ENCODE measurements at regions not wholly inside any gene's neighbourhood (a gene's known extent, or its start where the extent isn't known, plus 50 kb on each side); places are given as distances from the start of the nearest gene placed in this dataset.

DNA sequence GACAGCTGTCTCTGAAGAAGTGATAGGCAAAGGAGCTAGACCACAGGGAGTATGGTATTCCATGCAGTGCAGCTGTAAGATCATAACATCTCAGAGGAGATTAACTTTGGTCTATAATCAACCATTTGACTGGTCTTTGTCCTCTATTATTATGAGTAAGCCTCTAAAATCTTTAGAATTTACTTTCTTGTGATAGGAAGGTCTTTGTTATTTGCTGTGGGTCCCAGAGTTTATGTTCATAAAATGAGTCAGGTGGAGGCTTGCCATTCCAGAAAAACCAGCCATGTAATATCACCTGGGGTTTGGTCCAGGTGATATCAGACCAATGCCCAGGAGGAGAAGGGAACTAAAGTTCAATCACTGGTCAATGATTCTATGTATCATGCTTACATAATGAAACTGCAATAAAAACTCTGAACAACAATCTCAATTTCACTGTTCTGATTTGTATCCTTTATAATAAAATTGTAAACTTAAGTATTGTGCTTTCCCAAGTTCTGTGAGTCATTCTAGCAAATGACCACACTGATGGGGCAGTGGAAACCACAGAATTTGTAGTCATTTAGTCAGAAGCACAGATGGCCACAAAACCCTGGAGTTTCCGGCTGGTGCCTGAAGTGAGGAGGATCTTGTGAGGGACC, 239.6 kb upstream of the TRAM1L1 start:
- no peak for DNase-seq (ENCODE audit: low spot score)

DNA sequence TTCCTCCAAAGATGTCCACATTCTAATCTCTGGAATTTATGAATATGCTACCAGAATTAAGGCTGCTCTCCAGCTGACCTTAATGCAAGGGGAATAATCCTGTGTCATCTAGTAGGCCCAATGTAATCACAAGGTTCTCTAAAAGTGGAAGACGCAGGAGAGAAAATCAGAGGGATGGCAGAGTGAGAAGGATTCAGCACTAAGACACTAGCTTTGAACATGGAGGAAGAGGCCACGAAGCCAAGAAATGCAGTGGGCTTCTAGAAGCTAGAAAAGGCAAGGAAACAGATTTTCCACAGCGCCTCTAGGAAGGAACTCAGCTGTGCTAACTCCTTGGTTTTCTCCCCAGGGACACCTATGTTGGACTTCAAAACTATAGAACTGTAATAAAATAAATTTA, 240.7 kb upstream of the TRAM1L1 start:
- DNase-seq (ENCODE audit: low spot score), result no peak

DNA sequence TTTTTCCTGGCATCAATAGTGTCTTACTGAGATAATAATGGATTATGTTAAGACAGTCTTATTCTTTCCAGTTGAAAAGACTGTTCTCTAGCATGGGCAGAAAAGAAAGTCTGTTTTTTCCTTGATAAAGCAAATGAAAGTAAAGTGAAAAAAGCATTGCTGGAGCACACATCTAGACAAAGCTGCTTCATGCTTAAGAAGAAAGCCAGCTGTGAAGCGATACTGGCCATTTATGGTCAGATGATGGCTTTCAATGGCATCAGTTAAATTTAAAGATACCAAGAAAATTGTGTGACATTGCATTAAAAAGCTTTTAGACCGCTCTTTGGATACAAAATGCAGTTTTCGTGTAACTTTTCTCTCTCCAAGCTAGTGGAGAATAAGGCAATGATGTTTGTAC, 242.1 kb upstream of the TRAM1L1 start:
- DNase-seq (ENCODE audit: low spot score), result no peak

DNA sequence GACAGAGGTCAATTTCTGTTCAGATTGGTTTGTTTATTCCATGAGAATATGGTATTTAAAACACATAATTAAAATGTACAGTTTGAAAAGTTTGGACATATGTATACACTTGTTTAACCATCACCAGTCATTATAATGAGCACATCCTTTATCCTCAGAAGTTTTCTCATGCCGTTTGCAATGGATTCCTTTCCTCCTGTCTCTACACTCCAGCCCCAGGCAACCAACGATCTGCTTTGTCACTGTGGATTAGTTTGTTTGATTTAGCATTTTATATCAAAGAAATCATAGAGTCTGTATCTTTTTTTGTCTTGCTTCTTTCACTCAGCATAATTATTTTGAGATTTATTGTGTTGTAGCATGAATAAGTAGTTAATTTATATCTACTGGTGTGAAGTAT, 243.0 kb upstream of the TRAM1L1 start:
- no peak for DNase-seq (ENCODE audit: low spot score)

DNA sequence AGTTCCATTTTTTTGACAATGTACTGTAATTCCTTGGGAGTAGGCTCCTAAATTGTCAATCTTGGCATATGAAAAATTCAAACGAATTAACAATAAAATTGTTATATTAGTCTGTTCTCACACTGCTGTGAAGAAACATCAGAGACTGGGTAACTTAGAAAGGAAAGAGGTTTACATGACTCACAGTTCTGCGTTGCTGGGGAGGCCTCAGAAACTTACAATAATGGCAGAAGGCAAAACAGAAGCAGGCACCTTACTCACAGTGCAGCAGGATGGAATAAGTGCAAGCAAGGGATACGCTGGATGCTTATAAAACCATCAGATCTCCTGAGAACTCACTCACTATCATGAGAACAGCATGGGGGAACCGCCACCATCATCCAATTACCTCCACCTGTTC, 246.4 kb upstream of the TRAM1L1 start:
- no peak for DNase-seq (ENCODE audit: low spot score)

DNA sequence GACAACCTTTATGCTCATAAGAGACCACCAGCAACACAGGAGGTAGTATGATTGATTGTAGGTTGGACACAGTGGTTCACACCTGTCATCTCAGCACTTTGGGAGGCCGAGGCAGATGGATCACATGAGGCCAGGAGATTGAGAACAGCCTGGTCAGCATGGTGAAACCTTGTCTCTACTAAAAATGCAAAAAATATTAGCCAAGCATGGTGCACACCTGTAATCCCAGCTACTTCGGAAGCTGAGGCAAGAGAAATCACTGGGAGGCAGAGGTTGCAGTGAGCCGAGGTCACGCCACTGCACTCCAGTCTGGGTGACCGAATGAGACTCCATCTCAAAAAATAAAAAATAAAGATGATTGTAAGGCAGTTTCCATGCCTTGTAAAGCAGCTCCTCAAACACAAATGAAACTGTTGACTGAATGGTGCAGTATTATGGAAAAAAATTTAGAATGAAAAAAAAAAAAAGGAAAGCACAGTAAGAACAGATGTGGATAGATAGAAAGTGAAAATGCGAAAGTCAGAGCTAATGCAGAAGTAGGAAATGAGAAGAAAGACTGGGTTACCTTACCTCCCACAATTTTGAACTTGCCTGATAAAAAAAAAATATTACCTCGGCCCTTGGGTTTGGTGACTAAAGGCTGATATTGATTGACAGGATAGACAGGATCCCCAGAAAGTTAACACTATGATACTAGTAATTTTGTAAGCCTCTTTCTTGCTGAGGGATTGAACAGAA, 249.2 kb upstream of the TRAM1L1 start:
- DNase-seq (ENCODE audit: low spot score), result no peak

DNA sequence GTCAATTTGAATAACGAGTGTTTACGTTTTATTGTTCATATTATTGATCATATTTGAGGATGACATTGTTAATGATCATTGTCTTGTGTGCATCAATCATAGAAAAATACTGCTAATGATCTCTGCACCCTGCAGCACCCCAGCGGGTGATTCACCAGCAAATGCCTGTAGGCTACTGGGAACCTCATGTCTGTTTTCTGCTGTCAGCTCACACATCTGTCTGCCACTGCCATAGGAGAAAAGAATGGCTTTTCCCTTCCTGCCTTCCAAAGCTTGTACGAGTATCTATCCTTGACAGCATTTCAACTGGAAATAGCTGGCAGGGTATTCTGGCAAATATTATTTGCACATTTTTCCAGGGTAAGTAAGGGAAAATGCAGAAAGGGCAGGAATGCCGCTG, 272.1 kb upstream of the TRAM1L1 start:
- no peak for DNase-seq (ENCODE audit: low spot score)

DNA sequence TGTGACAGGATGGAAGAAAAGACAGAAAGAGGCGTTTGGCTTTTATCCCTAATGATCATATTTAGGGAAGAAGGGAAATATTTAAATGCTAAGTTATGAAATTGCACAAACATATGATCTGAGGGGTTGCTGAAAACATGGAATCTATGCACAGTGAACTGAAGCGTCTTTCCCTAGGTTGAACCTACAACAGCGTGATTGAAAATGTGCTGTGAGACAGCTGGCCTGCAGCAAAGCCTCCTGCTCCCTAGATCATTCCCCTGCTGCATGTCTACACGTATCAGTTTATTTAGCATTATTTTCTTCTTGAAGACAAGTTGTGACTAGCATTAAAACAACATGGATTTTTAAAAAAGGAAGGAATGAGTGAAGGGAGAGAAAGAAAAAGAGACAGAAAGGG, 272.5 kb upstream of the TRAM1L1 start:
- DNase-seq (ENCODE audit: low spot score), result no peak

DNA sequence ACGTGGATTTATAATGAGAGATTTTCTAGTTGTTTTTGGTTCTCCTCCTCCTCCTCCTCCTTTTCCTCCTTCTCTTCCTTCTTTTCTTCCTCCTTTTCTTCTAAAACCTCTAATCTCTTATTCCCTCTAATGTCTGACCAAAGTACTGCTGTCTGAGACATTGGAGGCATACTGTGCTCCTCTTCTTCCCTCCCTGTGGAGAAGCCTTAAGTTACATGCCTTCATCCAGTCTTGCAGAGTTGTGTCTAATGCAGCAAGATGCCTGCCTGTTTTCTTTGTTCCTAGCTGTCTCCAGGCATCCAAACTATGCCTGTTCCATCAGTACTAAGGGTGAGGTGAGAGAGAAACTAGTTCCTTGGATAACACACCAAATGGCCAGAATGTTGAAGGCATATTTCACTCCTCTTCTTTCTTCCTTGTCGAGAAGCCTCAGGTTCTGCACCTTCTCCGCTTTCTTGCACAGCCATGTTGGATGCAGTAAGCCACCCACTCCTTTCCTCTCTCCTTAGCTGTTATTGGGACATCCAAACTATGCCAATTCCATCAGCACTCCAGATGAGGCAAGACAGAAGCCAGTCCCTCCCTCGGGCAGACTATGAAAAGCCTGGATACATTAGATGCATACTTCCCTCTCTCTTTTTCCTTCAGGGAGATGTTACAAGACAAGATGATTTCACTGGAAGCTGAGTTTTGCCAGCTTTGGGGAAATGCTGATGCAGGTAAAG, 285.7 kb upstream of the TRAM1L1 start:
- DNase-seq (ENCODE audit: low spot score), result no peak

DNA sequence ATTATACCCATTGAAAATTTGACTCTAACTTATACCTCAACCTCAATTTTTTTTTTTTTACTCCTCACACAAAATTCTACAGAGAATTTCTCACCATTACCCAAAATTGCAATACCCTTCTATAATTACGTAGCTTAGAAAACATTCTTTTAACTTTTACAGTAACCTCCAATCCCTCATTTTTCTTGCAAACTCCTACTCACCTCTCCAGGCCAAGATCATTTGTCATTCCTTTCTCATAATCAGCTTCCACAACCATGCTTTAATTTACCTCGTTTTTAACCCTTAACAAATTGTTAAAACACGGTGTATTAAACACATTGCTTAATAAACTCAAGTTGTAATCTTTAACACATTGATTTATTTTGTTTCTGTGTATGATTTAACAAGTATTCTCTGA, 289.7 kb upstream of the TRAM1L1 start:
- DNase-seq (ENCODE audit: low spot score), result no peak

DNA sequence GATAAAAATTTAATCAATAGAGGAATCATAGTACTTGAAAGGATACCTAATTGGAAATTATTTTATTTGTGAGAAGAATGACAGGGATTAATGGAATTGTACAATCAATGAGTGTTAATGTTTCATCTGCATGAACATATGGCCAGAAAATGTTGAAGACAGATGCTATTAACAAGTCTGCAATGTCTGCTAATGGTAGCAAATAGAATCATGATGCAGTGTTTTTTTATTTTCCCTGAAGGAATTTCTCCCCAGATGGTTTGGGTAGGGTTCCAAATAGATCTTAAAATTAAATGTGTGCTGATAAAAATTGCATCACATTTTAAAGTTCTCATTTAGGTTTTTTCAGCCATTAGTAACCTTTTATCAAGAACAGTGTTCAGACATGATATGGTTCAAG, 291.3 kb upstream of the TRAM1L1 start:
- DNase-seq (ENCODE audit: low spot score), result no peak

DNA sequence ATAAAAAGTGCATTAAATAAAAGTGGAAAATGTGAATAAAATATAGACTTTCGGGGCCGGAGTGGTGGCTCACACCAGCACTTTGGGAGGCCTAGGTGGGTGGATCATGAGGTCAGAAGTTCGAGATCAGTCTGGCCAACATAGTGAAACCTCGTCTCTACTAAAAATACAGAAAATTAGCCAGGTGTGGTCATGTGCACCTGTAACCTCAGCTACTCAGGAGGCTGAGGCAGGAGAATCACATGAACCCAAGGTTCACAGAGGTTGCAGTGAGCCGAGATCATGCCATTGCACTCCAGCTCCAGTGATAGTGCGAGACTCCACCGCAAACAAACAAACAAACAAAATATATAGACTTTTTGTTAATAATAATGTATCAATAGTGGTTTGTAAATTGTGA, 293.6 kb upstream of the TRAM1L1 start:
- no peak for DNase-seq (ENCODE audit: low spot score)

DNA sequence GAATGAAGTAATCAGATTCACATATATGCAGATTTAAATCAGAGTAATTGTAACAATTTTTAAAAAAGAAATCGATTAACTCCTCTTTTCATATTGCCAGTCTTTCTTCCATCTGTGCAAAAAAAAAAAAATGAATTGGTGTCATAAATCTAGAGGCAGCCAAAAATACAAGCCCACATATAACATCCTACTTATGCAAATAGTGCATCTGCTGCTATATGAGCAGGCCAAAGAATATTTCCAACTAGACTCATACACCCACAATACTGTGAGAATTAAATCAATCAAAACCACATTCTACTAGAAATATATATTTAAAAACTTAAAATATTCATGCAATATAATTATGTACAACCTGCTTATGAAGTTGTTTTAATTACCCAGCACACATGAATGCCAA, 298.1 kb upstream of the TRAM1L1 start:
- no peak for DNase-seq (ENCODE audit: low spot score)

DNA sequence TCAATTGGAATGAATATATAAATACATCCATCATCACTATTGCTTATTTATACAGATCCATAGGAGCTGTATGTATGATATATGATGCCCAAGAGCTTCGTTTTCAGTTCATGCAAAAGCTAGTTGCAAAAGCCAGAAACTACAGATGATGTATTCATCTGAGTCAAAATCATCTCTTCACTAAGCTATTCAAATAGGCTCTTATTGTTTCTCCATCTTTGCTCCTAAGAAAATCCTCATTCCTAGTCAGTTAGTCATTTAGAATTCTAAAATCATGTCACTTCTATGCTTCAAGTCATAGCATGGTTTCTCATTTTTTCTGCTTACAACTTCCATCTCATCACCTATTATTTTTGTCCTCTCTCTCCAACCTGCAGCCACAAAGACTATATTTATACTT, 300.1 kb upstream of the TRAM1L1 start:
- no peak for DNase-seq (ENCODE audit: low spot score)

DNA sequence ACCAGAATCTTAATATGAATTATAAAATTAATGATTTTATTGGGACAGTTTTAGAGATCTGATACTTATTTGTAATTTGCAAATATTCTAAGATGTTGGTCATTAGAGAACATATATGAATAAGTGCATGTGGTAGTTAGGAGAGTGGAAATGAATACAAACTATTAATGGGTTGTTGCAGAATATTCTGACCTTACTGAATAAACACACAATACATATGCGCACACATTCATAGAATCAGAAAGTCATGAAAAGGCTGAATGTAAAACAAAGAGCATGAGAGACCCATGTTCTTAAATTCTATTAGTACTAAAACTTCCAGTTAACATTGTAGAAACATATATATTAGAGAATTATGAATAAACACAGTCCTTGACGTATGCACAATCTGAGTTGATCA, 301.7 kb upstream of the TRAM1L1 start:
- no peak for DNase-seq (ENCODE audit: low spot score)

DNA sequence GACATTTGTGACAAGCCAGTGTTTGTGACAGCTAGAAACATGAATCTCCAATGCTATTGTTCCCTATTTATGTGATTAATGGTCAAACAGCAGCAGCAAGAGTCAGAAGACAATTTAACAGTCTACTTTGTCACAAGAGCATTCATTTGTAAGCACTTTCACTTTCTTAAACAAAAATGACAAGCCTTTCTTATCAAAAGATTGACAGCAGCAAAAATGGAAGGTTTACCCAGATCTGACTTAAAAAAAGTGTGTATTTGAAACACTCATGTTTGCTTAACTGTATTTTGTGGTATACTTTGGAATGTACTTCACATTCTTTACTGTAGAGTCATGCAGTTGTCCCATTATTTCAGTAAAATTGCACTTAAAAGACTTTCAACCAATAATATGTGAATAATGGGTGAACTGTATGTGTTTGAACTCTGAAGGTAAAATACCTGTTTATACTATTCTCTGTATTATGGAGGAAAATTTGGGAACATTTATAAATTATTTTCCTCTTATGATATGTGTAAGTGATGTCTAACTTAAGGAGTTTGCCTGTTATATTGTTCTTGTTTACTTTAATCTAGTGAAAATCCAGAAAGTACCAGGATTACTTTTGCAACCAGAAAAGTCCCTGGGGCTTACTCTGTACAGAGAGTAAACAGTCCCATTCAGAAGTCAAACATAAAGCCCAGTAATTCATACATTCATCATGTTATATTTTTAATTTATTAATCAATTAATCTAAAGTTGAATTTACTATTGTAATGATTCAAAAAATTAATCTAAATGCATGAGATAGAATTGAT, 314.9 kb upstream of the TRAM1L1 start:
- no peak for DNase-seq (ENCODE audit: low spot score)

DNA sequence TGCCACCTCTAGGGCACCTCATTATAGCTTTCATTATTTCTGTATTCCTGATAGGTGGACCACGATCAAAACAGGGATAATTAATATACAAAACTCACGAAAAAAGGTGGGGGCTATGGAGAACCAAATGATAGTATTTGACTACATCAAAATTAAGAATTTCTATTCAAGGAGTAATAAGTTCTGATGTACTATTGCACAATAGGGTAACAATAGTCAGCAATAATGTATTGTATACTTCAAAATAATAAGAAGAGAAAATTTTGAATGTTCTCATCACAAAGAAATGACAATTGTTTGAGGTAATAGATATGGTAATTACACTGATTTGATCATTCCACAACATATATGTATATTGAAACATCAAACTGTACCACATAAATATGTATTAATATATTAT, 327.3 kb upstream of the TRAM1L1 start:
- no peak for DNase-seq (ENCODE audit: low spot score)

DNA sequence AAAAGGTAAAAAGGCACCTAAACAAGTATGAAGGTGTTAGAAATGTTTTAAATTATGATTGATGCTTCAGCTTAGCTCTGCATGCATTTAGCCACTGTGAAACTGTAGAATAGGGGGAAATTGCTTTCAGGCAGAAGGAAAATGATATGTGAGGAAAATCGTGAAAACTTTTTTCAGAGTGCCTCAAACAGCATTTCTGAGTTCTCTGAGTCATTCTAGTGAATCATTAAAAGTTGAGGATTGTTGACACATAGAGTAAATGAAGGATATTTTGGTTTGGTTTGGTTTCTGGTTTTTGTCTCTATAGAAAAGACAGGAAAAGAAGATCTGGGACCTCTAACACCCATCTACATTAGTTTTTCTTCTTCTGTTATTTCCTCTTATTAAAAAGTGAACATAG, 332.5 kb upstream of the TRAM1L1 start:
- no peak for DNase-seq (ENCODE audit: low spot score)

DNA sequence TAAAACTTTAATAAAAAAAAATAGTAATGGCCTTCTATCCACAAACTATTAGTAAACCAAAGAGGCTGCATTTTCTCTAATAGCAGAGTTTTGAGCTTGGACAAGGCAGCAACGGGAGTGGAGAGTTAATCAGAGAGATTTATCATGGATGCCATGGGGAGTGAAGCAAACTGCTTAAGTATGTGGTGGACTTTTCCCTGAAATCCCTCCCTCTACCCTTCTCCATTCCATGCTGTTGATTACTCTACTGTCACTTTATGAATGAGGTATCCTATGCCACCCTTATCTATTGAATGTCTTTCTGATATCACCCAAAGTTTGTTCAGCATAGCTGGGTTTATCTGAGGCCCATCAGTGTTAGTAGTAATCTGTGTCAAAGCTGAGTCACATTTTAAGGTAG, 335.6 kb upstream of the TRAM1L1 start:
- DNase-seq (ENCODE audit: low spot score), result no peak

DNA sequence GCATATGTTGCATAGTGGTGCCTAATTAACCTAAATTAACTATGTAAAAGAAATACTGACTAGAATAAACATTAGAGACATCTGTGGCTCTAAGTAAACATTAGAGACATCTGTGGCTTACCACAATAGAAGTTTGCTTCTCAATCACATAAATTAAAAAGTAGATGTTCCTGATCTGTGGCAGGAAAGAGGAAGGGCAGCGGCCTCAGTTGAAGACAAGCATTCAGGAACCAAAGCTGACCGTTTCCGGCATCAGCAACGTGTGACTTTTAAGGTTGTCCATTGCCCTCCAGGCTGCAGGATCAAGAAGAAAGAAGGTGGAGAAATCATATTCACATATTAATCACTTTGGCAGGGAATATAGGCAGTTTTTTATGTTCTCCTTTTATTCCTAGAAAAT, 336.3 kb upstream of the TRAM1L1 start:
- no peak for DNase-seq (ENCODE audit: low spot score)

DNA sequence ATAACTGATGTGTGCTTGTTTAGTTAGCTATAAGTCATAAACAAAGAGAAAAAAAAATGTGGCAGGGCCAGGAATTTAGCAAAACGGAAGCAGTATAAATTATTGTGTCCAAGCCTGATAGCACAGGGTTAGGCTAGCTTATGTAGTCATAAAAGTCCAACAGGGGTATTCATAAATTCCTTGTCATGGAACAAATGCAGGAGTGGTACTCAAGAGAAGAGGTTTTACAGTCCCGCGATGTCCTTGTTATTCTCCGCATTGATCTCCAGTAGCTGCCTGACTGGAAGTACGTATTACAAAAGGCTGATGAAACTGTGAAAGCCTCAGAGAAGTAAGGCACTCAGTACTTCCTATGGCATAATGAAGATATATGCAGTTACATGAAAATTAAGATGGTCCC, 336.9 kb upstream of the TRAM1L1 start:
- DNase-seq (ENCODE audit: low spot score), result no peak

DNA sequence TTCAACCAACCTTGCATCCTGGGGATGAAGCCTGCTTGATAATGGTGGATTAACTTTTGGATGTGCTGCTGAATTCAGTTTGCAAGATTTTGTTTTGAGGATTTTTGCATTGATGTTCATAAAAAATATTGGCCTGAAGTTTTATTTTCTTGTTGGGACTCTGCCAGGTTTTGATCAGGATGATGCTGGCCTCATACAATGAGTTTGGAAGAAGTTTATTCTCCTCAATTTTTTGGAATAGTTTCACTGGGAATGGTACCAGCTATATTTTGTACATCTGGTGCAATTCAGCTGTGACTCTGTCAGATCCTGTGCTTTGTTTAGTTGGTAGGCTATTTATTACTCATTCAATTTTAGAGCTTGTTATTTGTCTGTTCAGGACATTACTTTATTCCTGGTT, 340.3 kb upstream of the TRAM1L1 start:
- DNase-seq (ENCODE audit: low spot score), result no peak
